ENCODE measurements at regions not wholly inside any gene's neighbourhood (a gene's known extent, or its start where the extent isn't known, plus 50 kb on each side); places are given as distances from the start of the nearest gene placed in this dataset.

DNA sequence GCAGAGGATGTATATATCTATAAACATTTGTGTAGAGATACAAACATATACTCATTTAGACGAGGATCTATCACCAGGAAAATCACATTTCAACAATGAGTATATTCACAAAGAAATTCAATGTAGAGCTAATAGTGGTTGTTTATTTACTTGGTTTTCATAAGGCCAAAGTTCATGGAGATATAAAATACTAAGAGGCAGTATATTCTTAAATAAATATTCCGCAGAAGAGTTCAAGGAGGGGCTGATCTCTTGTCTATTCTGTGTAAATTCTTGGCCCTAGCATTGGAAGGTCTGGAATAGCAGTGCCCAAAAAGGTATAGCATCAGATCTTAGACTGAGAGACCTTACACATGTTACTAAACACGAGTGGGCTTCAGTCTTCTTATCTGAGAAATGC lies 122.1 kb downstream of the EDEM1 start:
- TF ChIP-seq, protein P1, sequence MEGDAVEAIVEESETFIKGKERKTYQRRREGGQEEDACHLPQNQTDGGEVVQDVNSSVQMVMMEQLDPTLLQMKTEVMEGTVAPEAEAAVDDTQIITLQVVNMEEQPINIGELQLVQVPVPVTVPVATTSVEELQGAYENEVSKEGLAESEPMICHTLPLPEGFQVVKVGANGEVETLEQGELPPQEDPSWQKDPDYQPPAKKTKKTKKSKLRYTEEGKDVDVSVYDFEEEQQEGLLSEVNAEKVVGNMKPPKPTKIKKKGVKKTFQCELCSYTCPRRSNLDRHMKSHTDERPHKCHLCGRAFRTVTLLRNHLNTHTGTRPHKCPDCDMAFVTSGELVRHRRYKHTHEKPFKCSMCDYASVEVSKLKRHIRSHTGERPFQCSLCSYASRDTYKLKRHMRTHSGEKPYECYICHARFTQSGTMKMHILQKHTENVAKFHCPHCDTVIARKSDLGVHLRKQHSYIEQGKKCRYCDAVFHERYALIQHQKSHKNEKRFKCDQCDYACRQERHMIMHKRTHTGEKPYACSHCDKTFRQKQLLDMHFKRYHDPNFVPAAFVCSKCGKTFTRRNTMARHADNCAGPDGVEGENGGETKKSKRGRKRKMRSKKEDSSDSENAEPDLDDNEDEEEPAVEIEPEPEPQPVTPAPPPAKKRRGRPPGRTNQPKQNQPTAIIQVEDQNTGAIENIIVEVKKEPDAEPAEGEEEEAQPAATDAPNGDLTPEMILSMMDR (conservative IDR thresholded peaks at IDR 0.05; ENCODE audit: control insufficient read depth, insufficient read depth, low read depth, low read length) = no peak
- DNase-seq (ENCODE audit: low read depth) = no peak
- H3K4me3 ChIP-seq (ENCODE audit: control insufficient read depth, low read depth, low read length) = no peak overlapping the region

DNA sequence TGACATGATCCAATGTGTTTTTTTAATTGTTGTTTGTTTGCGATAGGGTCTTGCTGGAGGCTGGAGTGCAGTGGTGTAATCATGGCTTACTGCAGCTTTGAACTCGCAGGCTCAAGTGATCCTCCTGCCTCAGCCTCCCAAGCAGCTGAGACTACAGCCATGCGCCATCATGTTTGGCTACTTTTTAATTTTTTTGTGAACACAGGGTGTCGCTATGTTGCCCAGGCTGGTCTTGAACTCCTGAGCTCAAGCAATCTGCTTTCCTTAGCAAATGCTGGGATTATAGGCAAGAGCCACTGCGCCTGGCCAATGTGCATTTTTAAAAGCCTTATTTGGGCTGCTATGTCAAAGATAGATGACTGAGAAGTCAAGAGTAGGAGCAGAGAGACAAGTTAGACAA lies 123.0 kb downstream of the EDEM1 start:
- TF ChIP-seq, protein P1 (conservative IDR thresholded peaks at IDR 0.05; ENCODE audit: control insufficient read depth, insufficient read depth, low read depth, low read length) = no peak
- no peak overlapping the region for H3K4me3 ChIP-seq (ENCODE audit: control insufficient read depth, low read depth, low read length)
- DNase-seq (ENCODE audit: low read depth) = no peak

DNA sequence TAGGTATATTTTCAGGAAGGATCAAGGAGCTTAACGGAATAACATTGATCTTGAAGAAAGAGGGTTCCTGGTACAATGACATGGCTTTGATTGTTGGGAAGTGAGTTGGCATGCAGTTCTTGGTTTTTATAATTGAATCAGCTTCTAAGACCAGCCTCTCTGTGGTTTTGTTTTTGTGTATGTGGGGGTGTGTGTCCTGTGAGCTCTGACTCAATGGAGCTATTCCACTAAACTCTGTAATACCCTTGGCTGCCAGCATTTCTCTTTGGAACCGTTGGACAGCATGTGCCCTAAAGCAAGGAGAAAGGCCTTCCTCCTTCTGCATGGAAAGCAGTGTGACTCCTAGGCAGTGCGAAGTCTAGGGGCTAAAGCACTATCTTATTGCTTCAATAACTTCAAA lies 124.8 kb downstream of the EDEM1 start:
- H3K4me3 ChIP-seq (ENCODE audit: control insufficient read depth, low read depth, low read length) = no peak overlapping the region
- TF ChIP-seq, protein P1 (conservative IDR thresholded peaks at IDR 0.05; ENCODE audit: control insufficient read depth, insufficient read depth, low read depth, low read length) = no peak
- peak; percentile 41 for DNase-seq (ENCODE audit: low read depth)

DNA sequence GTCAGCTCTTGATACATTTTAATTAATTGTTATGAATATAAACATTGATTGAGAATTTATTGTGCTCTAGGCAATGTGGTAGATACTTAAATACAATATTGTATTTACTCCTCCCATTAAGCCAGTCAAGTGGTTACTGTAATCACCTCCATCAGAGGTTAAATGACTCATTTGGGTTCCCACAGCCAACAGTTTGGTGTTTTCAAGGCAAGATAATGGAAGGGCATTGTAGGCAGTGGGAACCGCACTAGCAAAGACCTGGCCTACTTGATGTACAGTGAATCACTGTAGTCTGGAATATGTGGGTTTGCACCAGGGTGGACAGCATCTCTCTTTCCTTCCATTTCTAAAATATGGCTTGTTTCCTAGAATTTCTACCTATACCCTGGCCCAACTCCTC lies 127.4 kb downstream of the EDEM1 start:
- TF ChIP-seq, protein P1 (conservative IDR thresholded peaks at IDR 0.05; ENCODE audit: control insufficient read depth, insufficient read depth, low read depth, low read length) = no peak
- no peak for DNase-seq (ENCODE audit: low read depth)
- H3K4me3 ChIP-seq (ENCODE audit: control insufficient read depth, low read depth, low read length) = no peak overlapping the region

DNA sequence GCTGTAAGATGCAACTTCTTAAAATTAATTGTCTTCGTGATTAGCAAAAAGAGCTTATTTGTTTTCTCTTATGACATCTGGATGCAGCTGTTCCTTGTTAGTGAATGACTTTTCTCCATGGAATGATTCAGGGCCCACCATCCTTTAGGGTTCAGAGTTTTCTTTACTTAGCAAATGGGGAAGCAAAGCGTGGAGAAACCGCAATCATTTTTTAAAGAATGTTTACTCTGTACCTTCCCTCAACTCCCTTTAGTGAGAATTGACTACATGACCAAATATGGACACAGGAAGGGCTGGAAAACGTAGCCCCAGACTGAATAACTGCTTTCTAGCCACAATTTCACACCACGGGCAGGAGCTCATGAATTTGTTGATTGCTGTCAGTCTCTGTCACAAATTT lies 130.1 kb downstream of the EDEM1 start:
- peak; percentile 51 for DNase-seq (ENCODE audit: low read depth)
- TF ChIP-seq, protein P1 (conservative IDR thresholded peaks at IDR 0.05; ENCODE audit: control insufficient read depth, insufficient read depth, low read depth, low read length) = no peak
- H3K4me3 ChIP-seq (ENCODE audit: control insufficient read depth, low read depth, low read length) = no peak overlapping the region

DNA sequence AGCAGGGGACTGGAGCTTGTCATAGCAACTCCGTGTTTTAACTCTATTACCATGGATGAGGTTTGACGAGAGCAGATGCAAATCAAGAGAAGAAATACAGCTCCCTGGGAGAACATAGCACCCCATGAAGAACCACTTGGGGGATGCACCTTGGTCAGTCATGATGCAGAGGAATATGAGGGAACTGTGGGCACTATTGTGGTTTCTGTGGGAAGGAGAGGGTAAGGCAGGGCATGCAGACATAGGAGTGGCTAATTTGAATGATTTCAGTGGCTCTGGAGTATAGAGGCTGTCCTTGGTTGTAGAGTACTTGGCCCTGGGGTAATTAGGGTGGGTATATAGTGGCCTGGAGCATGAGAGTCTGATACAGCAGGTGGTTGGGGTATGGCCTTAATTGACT lies 131.9 kb downstream of the EDEM1 start:
- H3K4me3 ChIP-seq (ENCODE audit: control insufficient read depth, low read depth, low read length) = no peak overlapping the region
- TF ChIP-seq, protein P1 (conservative IDR thresholded peaks at IDR 0.05; ENCODE audit: control insufficient read depth, insufficient read depth, low read depth, low read length) = no peak
- DNase-seq (ENCODE audit: low read depth) = no peak

DNA sequence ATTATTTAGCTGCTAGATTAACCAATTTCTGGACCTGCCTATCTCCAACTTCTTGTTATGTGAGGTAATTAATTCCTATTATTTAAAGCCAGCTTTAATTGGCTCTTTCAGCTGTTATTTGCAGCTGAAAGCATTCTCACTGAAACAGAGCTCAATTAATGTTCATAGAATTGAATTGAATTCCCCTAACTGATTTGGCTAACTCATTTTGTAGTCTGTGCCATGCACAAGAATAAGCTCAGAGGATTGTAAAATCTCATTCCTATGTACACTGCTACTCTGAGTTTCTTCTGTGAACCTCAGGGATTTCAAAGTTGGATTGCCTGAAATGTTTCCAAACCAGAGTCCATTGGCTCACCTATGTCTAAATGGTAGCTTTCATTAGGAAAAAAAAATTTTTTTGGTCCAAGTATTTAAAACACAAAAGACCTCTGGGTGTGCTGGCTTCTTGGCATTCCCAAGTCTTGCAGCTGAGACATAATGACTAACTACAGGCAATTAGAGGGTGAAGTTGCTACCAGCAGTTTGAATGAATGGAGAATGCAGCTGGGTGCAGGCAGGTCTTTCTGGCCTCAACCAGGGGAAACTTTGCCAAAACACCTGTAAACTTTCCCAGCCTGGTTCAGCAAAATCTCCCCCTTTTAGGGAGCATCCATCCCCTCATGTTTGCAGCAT lies 134.3 kb downstream of the EDEM1 start:
- TF ChIP-seq, protein P1 (conservative IDR thresholded peaks at IDR 0.05; ENCODE audit: control insufficient read depth, insufficient read depth, low read depth, low read length) = no peak
- no peak overlapping the region for H3K4me3 ChIP-seq (ENCODE audit: control insufficient read depth, low read depth, low read length)
- DNase-seq (ENCODE audit: low read depth) = no peak
